H1 (cell line): ENCODE measurements at regions not wholly inside any gene's neighbourhood (a gene's known extent, or its start where the extent isn't known, plus 50 kb on each side); places are given as distances from the start of the nearest gene placed in this dataset.

ENCODE experiments used
- CTCF ChIA-PET: fragments of 300-600 bp; sonication (Branson Sonifier 250); formaldehyde crosslinking; loops from one replicate; lab custom pipeline; 2021; ENCODE audit not compliant: partially characterized antibody; lab: Charles Lee
- POLR2A ChIA-PET: fragments of 300-600 bp; sonication (Branson Sonifier 250); formaldehyde crosslinking; loops from one replicate; lab custom pipeline; 2021; ENCODE audit warnings: inconsistent platforms; ENCODE audit not compliant: partially characterized antibody; lab: Charles Lee
- DNase-seq, 2 experiments: peaks; one replicate each; pipeline versions ENCODE4 v3.0.0 to v3.0.0-alpha.2; 2010 to 2022; ENCODE audit warnings: low spot score in 2 of 2, low read depth in 1 of 2, mixed read lengths in 1 of 2
- FAIRE-seq: peaks from 2 replicates; lab custom pipeline; 2011; peaks lifted over from hg19 to GRCh38; lab: Jason Lieb, UNC
- H2AFZ ChIP-seq: 2 replicates; pipeline ENCODE4 v1.8.1; 2012; ENCODE audit warnings: low read length, inconsistent platforms
- H2AK5ac ChIP-seq: 2 replicates; pipeline ENCODE4 v1.6.1; 2013; ENCODE audit warnings: low read depth, low read length
- H2BK120ac ChIP-seq: replicated peaks from 2 replicates; pipeline ENCODE3; 2013; ENCODE audit warnings: low read depth, low read length, inconsistent platforms
- H2BK12ac ChIP-seq: 2 replicates; pipeline ENCODE4 v1.6.1; 2013; ENCODE audit warnings: low read depth, low read length
- H2BK15ac ChIP-seq: 2 replicates; pipeline ENCODE4 v1.6.1; 2013; ENCODE audit warnings: low read length
- H2BK20ac ChIP-seq: 2 replicates; pipeline ENCODE4 v1.6.1; 2013; ENCODE audit warnings: low read length
- H2BK5ac ChIP-seq: 2 replicates; pipeline ENCODE4 v1.6.1; 2013; ENCODE audit warnings: low read depth, low read length
- H3K14ac ChIP-seq: 2 replicates; pipeline ENCODE4 v1.6.1; 2013; ENCODE audit warnings: inconsistent platforms; ENCODE audit not compliant: insufficient read length
- H3K18ac ChIP-seq: 2 replicates; pipeline ENCODE4 v1.6.1; 2013; ENCODE audit warnings: low read length; ENCODE audit errors: extremely low read depth
- H3K23ac ChIP-seq: 2 replicates; pipeline ENCODE4 v1.6.1; 2013; ENCODE audit warnings: inconsistent platforms; ENCODE audit not compliant: insufficient read length
- H3K23me2 ChIP-seq: 2 replicates; pipeline ENCODE4 v1.6.1; 2013; ENCODE audit warnings: low read depth, low read length
- H3K27ac ChIP-seq: 2 replicates; pipeline ENCODE4 v1.6.1; 2011; ENCODE audit warnings: low read depth, low read length, inconsistent platforms
- H3K27me3 ChIP-seq, 4 experiments: replicated peaks in 1 of 4; 1 replicate in 1 of 4; 2 replicates in 3 of 4; pipeline versions ENCODE4 v1.6.1 to v1.8.1; 2011 to 2013; ENCODE audit warnings: low read length in 3 of 4, mild to moderate bottlenecking in 3 of 4, inconsistent platforms in 2 of 4, mixed read lengths in 2 of 4, moderate library complexity in 1 of 4; ENCODE audit not compliant: control insufficient read depth in 3 of 4, insufficient read depth in 3 of 4; ENCODE audit errors: extremely low read depth in 1 of 4
- H3K36me3 ChIP-seq, 4 experiments: 2 replicates each; pipeline versions ENCODE4 v1.6.1 to v1.8.1; 2011 to 2013; ENCODE audit warnings: mild to moderate bottlenecking in 4 of 4, low read length in 3 of 4, moderate library complexity in 2 of 4, control low read depth in 1 of 4, inconsistent platforms in 1 of 4; ENCODE audit not compliant: insufficient read depth in 4 of 4, control insufficient read depth in 2 of 4
- H3K4ac ChIP-seq: replicated peaks from 2 replicates; pipeline ENCODE3; 2013; ENCODE audit warnings: low read length, low read depth, mixed read lengths, inconsistent platforms; ENCODE audit not compliant: insufficient read length
- H3K4me1 ChIP-seq, 4 experiments: replicated peaks in 1 of 4; 1 replicate in 1 of 4; 2 replicates in 3 of 4; pipeline versions ENCODE4 v1.6.1 to v1.8.1; 2011 to 2013; ENCODE audit warnings: low read length in 3 of 4, inconsistent platforms in 2 of 4, mixed read lengths in 1 of 4; ENCODE audit not compliant: insufficient read depth in 4 of 4, control insufficient read depth in 3 of 4
- H3K4me2 ChIP-seq, 2 experiments: 2 replicates each; pipeline versions ENCODE4 v1.6.1 to v1.8.1; 2011 to 2013; ENCODE audit warnings: low read depth in 2 of 2, low read length in 2 of 2, control low read depth in 1 of 2, inconsistent platforms in 1 of 2, mild to moderate bottlenecking in 1 of 2; ENCODE audit not compliant: insufficient read depth in 1 of 2
- H3K4me3 ChIP-seq, 4 experiments: fragments of 200-600, 300-600 bp in 1 of 4; sonication (generic), shearing (Covaris generic), sonication (Bioruptor Twin) in 1 of 4; 2 replicates each; pipeline versions ENCODE4 v1.5.1 to v1.8.1; 2011 to 2016; ENCODE audit warnings: low read length in 4 of 4, low read depth in 3 of 4, control low read depth in 2 of 4, inconsistent platforms in 2 of 4, mild to moderate bottlenecking in 2 of 4, mixed read lengths in 1 of 4, moderate library complexity in 1 of 4; ENCODE audit not compliant: insufficient read depth in 2 of 4; ENCODE audit errors: extremely low read depth in 1 of 4
- H3K56ac ChIP-seq: replicated peaks from 2 replicates; pipeline ENCODE3; 2013; ENCODE audit warnings: low read depth, mild to moderate bottlenecking, mixed read lengths, low read length, inconsistent platforms; ENCODE audit not compliant: insufficient read length
- H3K79me1 ChIP-seq: 2 replicates; pipeline ENCODE4 v1.6.1; 2013; ENCODE audit warnings: low read depth, low read length, control low read depth
- H3K79me2 ChIP-seq, 2 experiments: 2 replicates each; pipeline versions ENCODE4 v1.6.1 to v1.8.1; 2012 to 2013; ENCODE audit warnings: low read length in 2 of 2, mild to moderate bottlenecking in 2 of 2, inconsistent platforms in 1 of 2; ENCODE audit not compliant: insufficient read depth in 2 of 2, control insufficient read depth in 1 of 2
- H3K9ac ChIP-seq, 4 experiments: replicated peaks in 1 of 4; 1 replicate in 1 of 4; 2 replicates in 3 of 4; pipeline versions ENCODE4 v1.6.1 to v1.8.1; 2011 to 2013; ENCODE audit warnings: low read depth in 3 of 4, low read length in 3 of 4, control low read depth in 2 of 4, mild to moderate bottlenecking in 2 of 4, moderate library complexity in 2 of 4, inconsistent platforms in 1 of 4; ENCODE audit errors: extremely low read depth in 1 of 4
- H3K9me3 ChIP-seq, 2 experiments: 2 replicates each; pipeline versions ENCODE4 v1.6.1 to v1.8.1; 2012 to 2013; ENCODE audit warnings: mild to moderate bottlenecking in 2 of 2, moderate library complexity in 2 of 2, control low read depth in 1 of 2, inconsistent platforms in 1 of 2, low read depth in 1 of 2, low read length in 1 of 2, mixed read lengths in 1 of 2; ENCODE audit not compliant: insufficient read depth in 2 of 2
- H4K20me1 ChIP-seq, 2 experiments: replicated peaks in 1 of 2; 2 replicates each; pipeline versions ENCODE3 to v1.8.1; 2011 to 2013; ENCODE audit warnings: inconsistent platforms in 2 of 2, low read length in 2 of 2, mild to moderate bottlenecking in 1 of 2; ENCODE audit not compliant: insufficient read depth in 2 of 2, control insufficient read depth in 1 of 2
- H4K5ac ChIP-seq: 2 replicates; pipeline ENCODE4 v1.6.1; 2013; ENCODE audit warnings: low read length, low read depth, mixed read lengths, inconsistent platforms; ENCODE audit not compliant: insufficient read length
- H4K8ac ChIP-seq: 2 replicates; pipeline ENCODE4 v1.8.0; 2013; ENCODE audit warnings: mild to moderate bottlenecking, moderate library complexity, low read length, inconsistent platforms; ENCODE audit not compliant: insufficient read depth; ENCODE audit errors: extremely low read depth
- H4K91ac ChIP-seq: replicated peaks from 2 replicates; pipeline ENCODE3; 2013; ENCODE audit warnings: low read length, mixed read lengths, inconsistent platforms; ENCODE audit not compliant: insufficient read length
- ATF2 ChIP-seq: IDR thresholded peaks from 2 replicates; pipeline ENCODE4 v1.6.1; 2012; ENCODE audit warnings: low read length, inconsistent platforms
- ATF3 ChIP-seq: IDR thresholded peaks from 2 replicates; pipeline ENCODE4 v1.6.1; 2011; ENCODE audit warnings: low read depth, mild to moderate bottlenecking, low read length; ENCODE audit not compliant: insufficient read depth
- CBX5 ChIP-seq: fragments of 300-800, 300-1000 bp; sonication (generic); IDR thresholded peaks from 2 replicates; pipeline ENCODE4 v1.7.1; 2016; ENCODE audit warnings: antibody characterized with exemption, low read length, low read depth
- CBX8 ChIP-seq: fragments of 300-800, 300-1000 bp; sonication (generic); IDR thresholded peaks from 2 replicates; pipeline ENCODE4 v1.7.1; 2016; ENCODE audit warnings: low read depth, low read length, borderline replicate concordance
- CHD1 ChIP-seq: IDR thresholded peaks from 2 replicates; pipeline ENCODE4 v1.6.1; 2012; ENCODE audit warnings: low read depth, low read length, improper control_type of control experiment
- HDAC6 ChIP-seq: IDR thresholded peaks from one replicate; pipeline ENCODE4 v1.7.1; 2012; ENCODE audit warnings: low read depth, mild to moderate bottlenecking, inconsistent platforms, low read length, moderate library complexity
- NRF1 ChIP-seq: IDR thresholded peaks from 2 replicates; pipeline ENCODE4 v1.6.1; 2011; ENCODE audit warnings: mild to moderate bottlenecking, low read depth, low read length, improper control_type of control experiment
- POLR2AphosphoS5 ChIP-seq: IDR thresholded peaks from 2 replicates; pipeline ENCODE4 v1.6.1; 2011; ENCODE audit warnings: low read depth, low read length
- RAD21 ChIP-seq, 2 experiments: IDR thresholded peaks in 1 of 2; conservative IDR thresholded peaks in 1 of 2; 2 replicates each; pipeline ENCODE4 v1.6.1; 2011; ENCODE audit warnings: low read depth in 2 of 2, low read length in 2 of 2, improper control_type of control experiment in 1 of 2, inconsistent platforms in 1 of 2, mild to moderate bottlenecking in 1 of 2, moderate library complexity in 1 of 2
- RFX5 ChIP-seq: IDR thresholded peaks from 2 replicates; pipeline ENCODE4 v1.6.1; 2011; ENCODE audit warnings: low read depth, low read length, improper control_type of control experiment, borderline replicate concordance
- SIX5 ChIP-seq: IDR thresholded peaks from 2 replicates; pipeline ENCODE4 v1.6.1; 2011; ENCODE audit warnings: mild to moderate bottlenecking, low read depth, low read length
- WGBS, 2 experiments: shearing (Covaris generic) in 1 of 2; methylation state at CpG; one replicate each; pipeline versions ENCODE4 v1.1.6 to v1.1.7; 2013 to 2015; ENCODE audit warnings: low lambda C conversion rate in 2 of 2, mixed read lengths in 2 of 2, inconsistent platforms in 1 of 2, low coverage in 1 of 2, missing lambda C conversion rate in 1 of 2; ENCODE audit not compliant: insufficient replicate concordance in 2 of 2, insufficient coverage in 1 of 2, insufficient read length in 1 of 2; ENCODE audit errors: extremely low coverage in 1 of 2, missing lambda C conversion rate in 1 of 2; 5-methylcytosine and 5-hydroxymethylcytosine counted together
- TF ChIP-seq, protein P1 (sequence below): IDR thresholded peaks from 2 replicates; pipeline ENCODE4 v1.6.1; 2011; ENCODE audit warnings: low read length, improper control_type of control experiment

- H3K27me3 ChIP-seq: no peaks in the 10 kb centered on the region
- H3K23ac ChIP-seq: no peak overlapping the region
- POLR2A ChIA-PET: no interaction called here
- no peak overlapping the region for H2BK15ac ChIP-seq
- no peak overlapping the region for H2BK20ac ChIP-seq
- H4K5ac ChIP-seq: no peak overlapping the region
- H4K8ac ChIP-seq: no peak overlapping the region
- FAIRE-seq (no peak), DNase-seq (no peak)
- no peak overlapping the region for H3K18ac ChIP-seq
- H3K9me3 ChIP-seq: no peaks in the 10 kb centered on the region
- CTCF ChIA-PET: no interaction called here
- no peak overlapping the region for H3K9ac ChIP-seq
- H3K79me2 ChIP-seq: no peaks in the 10 kb centered on the region
- H3K36me3 ChIP-seq: no peaks in the 10 kb centered on the region
- H3K4me2 ChIP-seq: no peak overlapping the region
- H3K56ac ChIP-seq: no peak overlapping the region
- H3K4me1 ChIP-seq: no peaks in the 10 kb centered on the region
- H3K79me1 ChIP-seq: no peaks in the 10 kb centered on the region
- no peak overlapping the region for H3K14ac ChIP-seq
- H2BK120ac ChIP-seq: no peak overlapping the region
- H3K23me2 ChIP-seq: no peaks in the 10 kb centered on the region
- H2AFZ ChIP-seq: no peak overlapping the region
- H4K91ac ChIP-seq: no peak overlapping the region
- no peak overlapping the region for H2AK5ac ChIP-seq
- H3K27ac ChIP-seq: no peak overlapping the region
- no peak overlapping the region for H3K4ac ChIP-seq
- H4K20me1 ChIP-seq: no peaks in the 10 kb centered on the region
- no peak overlapping the region for H3K4me3 ChIP-seq
- no peak overlapping the region for H2BK12ac ChIP-seq
- H2BK5ac ChIP-seq: no peak overlapping the region
- WGBS, 2 experiments: 96% methylated on average over 5 of the region's 5 CpGs; no CpG with 5 or more reads in 1 of the 2 experiments
- TF ChIP-seq CHD1 (no peak), CBX8 (no peak), CBX5 (no peak), HDAC6 (no peak), POLR2AphosphoS5 (no peak), ATF2 (no peak), ATF3 (no peak), RAD21 (IDR thresholded peaks at IDR 0.05 in 1 of 2, conservative IDR thresholded peaks at IDR 0.05 in 1 of 2; ENCODE audit: low read depth in 2 of 2, low read length in 2 of 2) (no peak), NRF1 (no peak), SIX5 (no peak), RFX5 (no peak)
- TF ChIP-seq, protein P1, sequence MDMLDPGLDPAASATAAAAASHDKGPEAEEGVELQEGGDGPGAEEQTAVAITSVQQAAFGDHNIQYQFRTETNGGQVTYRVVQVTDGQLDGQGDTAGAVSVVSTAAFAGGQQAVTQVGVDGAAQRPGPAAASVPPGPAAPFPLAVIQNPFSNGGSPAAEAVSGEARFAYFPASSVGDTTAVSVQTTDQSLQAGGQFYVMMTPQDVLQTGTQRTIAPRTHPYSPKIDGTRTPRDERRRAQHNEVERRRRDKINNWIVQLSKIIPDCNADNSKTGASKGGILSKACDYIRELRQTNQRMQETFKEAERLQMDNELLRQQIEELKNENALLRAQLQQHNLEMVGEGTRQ: no peak
Observed at GRCh38 chr13:109389456-109389855, 396.9 kb downstream of the IRS2 start.
